HG03571 (cell line): ENCODE measurements at regions not wholly inside any gene's neighbourhood (a gene's known extent, or its start where the extent isn't known, plus 50 kb on each side); places are given as distances from the start of the nearest gene placed in this dataset.

Experiments used
- ATAC-seq: cut with Tn5 transposase; IDR thresholded peaks from one replicate; pipeline ENCODE4 v1.9.1; 2021; ENCODE audit not compliant: unreplicated experiment

DNA sequence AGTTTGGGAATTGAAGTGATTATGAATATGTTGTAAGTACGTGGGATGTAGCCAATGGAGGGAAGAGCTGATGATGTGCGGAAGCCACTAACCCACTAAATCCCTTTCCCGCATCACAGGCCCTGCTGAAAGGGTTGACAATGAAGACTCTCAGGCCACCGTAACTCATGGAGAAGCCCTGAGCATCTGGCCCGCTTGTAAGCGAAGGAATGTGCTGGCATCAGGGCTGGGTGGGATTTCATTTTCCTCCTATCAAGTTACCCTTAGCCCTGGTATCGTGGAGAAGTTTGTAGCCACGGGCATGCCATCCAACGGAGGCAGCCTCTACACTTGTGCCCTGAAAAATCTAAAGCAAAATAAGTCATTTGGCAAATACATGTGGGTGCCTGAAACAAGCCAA lies 355.0 kb downstream of the CDH26 start:
- ATAC-seq = no peak

DNA sequence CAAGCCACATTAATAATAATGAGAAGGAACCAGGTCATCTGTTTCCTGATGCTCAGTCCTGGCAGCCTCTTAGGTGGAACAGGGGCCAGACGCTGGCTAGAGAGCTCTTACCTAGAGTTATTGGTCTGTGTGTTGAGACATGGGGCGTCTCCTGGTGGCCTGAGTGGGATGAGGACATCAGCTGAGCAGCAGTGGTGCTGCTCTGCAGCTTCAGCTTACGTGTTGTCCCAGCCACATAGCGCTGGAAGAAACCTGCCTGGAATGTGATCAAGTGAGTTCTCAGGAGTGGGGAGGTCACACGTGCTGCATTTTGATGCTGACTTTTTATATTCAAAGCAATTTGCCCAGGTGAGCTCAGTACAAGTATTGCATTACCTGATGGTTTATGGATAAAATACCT lies 355.4 kb downstream of the CDH26 start:
- ATAC-seq = no peak

DNA sequence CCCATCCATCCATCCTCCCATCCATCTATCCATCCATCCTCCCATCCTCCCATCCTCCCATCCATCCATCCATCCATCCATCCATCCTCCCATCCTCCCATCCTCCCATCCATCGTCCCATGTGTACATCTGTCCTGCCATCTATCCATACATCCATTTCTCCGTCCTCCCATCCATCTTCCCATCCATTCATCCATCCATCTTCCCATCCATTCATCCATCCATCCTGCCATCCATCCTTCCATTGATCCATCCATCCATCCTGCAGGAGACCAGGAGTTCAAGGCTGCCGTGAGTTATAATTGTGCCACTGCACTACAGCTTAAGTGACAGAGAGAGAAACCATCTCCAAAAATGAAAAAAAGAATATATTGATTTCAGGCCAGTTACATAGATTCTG lies 356.5 kb downstream of the CDH26 start:
- ATAC-seq = no peak

DNA sequence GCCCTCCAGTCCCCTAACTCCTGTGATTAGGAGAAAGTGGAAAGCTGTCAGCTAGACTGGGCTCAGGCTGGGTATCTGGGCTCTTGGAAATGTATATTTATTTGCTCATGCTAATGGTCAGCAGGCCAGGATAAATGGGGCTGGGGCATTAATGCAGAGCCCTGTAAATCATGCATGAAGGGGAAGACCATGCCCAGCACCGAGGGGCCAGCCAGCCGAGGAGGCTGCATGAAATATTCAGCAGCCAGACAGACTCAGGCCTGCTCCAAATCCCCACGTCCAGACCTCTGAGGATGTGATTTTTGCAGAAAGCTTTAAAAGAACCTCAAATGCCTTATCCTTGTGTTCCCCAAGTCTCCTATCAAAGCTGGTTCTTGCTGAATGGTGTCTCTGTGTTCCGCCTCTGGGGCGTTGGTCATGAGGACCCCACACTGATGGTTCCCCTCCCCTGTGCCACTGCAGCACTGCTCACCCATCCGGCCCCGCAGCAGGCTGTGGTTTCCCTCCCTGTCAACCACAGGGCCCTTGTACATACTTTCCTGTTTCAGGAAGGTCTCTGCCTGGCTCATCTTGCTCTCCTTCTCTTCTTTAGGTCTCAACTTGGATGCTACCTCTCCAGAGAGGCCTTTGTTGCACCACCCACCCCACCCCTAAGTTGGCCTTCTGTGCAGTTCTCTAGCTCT lies 358.4 kb downstream of the CDH26 start:
- ATAC-seq = no peak

DNA sequence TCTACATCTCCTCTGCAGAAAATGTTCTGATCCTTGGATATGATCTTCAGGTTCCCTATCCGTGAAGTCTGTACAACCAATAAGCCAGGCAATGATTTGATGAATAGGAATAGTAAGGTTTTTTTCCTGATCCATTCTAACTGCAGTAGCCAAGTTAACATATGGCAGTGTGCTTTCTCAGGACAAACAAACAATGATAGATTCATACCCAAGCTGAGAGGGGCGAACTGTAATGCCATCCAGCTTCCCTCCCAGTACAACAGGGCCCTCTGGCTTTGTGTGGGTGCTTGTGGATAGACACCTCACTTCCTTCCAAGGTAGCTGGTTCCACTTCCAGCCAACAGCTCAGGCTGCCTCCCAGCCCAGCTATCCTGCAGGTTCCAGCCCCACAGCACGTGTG lies 359.2 kb downstream of the CDH26 start:
- ATAC-seq = no peak

DNA sequence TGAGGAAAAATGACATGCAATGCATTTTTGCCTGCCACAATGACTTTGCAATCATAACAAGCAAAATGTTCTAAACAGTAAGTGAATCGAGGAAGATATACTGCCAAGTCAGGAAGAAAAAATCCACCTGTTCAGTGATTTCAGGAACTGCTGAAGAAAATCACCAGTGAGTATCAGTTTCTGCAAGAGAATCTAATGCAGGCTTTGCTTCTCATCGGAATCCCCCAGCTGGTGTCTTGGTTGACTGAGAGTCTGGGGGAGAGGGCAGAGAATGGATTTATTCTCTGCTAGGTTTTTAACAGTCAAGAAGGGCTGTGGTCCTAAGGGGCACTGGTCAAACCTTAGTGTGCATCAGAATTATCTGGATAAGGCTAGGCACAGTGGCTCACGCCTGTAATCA lies 363.4 kb downstream of the CDH26 start:
- ATAC-seq = no peak

DNA sequence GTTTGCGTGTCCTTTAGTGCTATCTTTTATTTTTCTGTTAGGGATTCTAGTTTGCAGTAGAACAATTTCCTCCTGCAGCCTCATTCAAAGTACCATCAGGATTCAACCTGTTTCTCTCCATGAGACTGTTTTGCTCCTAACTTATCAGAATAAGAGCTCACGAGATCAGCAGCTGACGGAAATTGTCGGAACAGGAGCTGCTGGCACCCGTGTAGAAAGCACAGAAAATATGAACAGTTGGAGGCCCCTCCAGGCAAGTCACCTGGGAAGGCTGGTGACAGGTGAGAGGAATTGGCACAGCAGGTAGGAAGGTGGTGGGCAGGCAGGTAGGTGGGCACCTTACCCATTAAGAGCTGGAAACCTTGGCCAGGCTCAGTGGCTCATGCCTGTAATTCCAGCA lies 368.6 kb downstream of the CDH26 start:
- ATAC-seq = no peak

DNA sequence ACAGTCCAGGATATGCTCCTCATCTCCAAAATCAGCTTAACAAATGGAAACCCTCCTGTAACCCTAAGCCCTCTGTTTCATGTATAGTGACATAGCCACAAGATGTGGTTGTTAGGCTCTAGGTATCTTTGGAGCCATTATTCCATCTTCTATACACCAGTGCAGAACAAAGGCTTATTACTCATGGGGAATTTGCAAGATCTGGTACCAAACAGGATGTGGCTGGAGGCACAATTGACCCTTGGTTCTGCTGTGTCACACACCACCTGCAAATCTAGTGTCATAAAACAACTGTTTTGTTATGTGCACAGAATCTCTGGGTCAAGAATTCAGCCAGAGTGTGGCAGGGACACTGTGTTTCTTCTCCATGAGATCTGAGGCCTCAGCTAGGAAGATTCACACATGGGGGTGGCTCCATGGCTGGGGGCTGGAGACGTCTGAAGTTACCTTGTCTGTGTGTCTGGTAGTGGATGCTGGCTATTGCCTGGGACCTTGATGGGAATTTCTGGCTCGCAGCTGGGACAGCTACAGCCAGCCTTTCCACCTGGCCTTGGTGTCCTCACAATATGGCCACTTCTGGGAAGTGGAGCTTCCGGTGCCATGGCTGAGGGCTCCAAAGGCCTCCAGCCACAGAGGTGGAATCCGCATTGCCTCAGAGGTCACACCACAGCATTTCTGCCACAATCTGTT lies 369.9 kb downstream of the CDH26 start:
- no peak for ATAC-seq

DNA sequence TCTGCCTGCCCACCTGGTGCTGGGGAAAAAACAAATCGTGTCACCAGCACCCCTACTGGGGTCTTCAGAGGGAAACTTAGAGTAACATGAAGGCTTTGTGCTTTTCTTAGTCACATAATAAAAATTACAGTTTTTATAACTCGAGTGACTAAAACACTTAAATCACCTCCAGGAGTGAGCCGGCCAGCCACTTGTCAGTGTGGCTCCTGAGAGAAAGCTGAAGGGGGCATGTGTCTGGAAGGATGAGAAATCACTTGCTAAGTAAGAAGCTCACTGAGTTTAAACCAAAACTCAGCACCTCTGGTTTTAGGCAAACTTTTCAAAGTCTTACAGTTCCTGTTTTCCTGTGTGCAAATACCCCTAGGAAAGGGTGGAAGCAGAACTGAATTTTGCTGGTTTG lies 372.2 kb downstream of the CDH26 start:
- ATAC-seq = no peak

DNA sequence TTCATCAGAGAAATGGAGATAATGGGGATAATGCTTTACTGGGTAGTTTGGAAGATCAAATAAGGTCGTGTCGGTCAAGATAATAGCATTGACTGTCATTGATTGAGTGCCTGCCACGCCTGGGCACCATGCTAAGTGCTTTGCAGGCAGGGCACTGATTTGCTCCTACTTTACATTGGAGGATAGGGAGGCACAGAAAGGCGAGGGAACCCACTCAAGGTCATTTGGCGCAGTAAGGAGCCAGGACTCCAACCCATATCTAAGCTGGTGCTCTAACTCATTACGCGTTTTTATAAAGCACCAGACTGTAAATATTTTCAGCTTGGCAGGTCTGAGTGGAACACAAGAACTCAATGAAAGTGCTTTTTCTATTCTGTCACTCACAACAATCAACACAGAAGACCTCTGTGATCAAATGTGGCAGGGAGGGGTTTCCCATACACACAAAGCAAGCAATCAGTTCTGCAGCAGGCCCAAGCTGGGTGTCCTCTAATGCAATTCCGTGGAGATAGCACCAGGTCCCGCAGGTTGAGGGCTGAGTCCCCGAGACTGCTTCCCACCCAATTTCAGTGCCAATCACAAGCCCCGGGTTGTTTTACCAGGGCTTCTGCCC lies 373.6 kb downstream of the CDH26 start:
- ATAC-seq = no peak

DNA sequence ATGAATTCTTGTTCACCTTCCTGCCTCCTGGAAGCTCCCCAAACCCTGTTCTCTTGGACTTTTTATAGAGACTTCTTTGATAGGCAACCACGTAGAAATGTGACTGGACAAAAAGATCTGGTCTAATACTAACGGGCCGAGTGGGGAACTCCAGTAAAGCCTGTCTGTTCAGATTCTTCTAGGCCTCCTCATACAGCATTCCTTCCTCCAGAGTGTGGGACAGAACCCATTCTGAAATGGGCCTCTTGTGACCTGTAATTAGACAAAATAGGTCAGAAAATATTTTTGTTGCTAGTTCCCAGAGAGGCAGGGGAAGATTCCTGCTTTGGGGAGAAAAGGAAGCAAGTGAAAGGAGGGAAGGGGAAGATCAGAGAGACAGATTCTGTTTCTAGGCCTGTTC lies 374.3 kb downstream of the CDH26 start:
- no peak for ATAC-seq

DNA sequence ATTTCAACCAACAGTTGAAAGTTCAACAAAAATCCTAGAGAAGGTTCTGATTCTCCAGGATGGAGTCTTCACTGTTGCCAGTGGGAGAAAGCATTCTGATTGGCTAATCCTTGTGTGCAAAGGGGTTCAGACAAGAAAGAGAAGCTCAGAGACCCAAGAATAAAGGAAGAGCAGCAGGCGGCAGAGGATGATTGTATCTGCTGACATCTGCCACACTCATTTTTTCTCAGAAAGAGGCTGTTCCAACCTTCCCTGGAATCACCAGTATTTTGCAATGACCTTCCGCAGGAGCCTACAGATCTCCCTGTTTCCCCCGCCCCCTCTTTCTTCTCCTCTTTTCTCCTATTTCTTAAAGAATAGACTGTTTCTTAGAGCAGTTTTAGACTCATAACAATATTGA lies 376.7 kb downstream of the CDH26 start:
- ATAC-seq = no peak

DNA sequence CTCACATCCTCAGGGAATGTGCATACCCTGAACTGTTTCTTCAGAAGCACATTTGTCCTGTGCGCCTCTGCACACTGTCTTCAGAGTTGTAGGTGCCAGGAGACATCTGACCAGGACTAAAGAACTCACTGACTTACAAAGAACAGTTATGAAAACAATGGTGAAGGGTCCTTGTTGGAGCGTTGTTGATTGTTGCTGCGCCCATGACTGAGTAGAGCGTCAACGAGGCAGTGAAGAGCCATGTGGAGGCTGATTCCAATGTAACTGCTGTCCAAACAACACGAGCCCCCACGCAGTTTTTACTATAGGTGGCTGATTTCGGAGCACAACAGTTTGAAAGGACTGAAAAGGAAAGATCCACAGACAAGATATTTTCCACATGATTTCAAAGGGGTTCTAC lies 380.3 kb downstream of the CDH26 start:
- no peak for ATAC-seq

DNA sequence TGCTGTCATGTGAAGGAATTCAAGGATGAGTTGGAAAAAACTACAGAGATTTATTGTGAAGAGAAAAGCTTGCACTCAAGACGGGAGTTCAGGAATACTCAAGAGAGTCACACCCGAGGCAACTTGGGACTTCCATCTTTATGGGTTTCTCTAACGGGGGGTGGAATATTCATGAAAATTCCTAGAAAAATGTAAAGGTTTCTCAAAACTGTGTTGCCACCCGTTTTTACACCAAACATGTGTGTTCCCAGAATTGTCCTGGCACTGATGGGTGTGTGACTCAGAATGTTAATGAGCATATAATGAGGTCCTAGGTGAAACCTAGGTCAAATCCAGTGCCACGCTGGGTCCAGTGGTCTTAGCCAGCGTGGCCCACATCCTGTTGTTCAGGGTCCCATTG lies 381.5 kb downstream of the CDH26 start:
- no peak for ATAC-seq

DNA sequence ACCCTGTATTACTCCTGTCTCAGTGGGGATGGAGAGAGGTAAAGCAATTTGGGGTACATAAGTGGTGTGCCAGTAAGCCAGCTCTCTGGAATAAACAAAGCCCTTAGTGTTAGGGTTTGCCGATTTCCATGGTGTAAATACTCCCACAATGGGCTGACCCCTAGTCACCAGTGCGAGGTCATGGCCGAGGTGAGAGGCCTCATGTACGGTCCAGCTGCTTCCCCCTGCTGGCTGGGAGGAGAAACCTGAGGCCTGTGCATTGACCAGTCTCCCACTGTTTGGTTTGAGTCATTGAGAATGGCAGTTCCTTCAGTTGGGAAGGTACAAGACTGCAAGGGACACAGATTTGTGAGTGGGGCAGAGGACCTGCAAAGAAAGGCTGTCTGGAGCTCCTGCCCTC lies 382.0 kb downstream of the CDH26 start:
- ATAC-seq = no peak

DNA sequence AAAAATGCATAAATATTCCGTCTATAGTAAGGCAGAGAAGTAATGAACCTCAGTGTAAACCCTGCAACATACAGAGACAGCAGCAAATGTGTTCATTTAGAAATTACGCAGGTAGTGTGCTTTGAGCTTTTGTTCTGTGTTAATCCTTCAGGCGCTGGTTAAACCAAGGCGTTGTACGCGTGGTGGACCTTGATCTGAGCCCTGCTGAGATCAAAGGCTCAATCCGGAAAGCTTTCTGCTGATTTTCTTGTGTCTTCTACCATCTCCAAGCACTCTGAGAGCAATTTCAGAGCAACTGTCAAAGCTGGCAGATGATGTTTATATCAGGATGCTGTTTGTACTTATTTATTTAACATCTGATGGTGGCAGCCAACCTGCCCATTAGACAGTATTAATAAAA lies 382.8 kb downstream of the CDH26 start:
- no peak for ATAC-seq

DNA sequence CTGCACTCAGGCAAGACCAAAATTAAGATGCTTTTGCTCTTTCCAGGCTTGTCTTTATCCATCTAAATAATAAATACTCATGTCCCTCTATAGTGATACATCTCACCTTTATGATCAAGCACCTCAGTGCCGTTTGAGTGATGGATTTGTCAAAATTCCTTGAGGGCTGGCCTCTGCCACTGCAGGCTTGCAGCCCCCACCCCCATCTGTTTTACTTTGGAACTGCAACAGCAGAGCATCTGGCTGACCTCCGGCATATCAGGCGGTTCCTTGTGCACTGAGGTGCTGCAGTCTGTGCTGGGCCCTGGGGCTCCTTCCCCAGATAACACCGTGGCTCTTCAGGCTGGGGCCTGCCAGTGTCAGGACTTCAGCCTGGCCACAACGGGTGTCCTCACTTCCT lies 386.9 kb downstream of the CDH26 start:
- ATAC-seq = no peak

DNA sequence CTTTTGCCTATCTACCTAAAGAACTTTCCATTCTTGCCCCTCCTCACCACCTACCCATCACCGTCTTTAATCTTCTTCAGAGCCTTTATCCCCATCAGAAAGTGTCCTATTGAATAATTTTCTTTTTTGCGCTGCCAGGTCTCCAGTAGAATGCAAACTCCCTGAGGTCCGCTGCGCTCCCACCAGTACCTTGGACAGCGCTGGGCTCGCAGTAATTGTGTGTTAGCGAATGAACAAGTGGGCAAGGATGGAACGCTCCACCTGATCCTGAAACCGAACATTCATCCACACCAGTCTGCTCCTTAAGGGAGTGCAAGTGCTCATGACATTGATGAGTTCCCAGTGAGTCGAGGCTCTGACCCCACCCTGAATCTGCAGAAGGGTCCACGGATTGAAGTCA lies 391.2 kb downstream of the CDH26 start:
- no peak for ATAC-seq

DNA sequence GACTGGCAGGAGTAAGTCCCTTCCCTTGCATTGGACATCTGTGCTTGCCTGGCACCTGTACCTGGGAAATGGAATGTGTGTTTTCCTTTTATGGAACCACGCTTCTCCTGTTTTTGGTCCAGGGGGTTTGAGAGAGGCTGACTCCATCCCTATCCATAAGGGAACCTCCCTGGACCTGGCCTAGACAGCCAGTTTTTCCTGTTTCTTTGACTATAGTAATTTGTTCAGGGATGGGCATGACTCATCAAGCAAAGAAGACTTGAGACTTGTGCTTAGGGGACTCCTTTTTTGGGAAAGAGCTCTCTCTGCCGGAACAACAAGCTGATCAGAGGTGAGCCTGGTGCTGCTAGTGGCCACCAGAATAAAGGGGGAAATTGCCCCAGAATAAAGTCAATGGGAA lies 393.8 kb downstream of the CDH26 start:
- ATAC-seq = no peak

DNA sequence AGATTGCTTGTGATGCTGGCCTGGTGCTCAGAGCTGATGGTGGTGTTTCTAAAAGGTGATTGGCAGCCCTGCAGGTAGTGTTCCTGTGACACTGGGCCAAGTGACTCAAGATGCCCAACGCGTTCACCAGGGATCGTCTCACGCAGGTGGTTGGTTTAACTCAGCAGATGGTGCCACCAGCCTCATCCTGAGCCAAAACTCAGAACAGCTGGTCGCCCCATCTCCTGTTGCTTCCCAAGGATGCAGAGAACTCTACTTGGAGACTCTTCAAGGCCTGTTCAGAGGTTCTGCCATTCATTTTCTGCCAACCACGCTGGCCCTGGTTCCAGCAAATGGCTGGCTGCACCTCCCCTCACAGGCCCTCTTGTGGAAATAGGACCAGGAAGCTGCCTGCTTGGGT lies 394.4 kb downstream of the CDH26 start:
- ATAC-seq = no peak

DNA sequence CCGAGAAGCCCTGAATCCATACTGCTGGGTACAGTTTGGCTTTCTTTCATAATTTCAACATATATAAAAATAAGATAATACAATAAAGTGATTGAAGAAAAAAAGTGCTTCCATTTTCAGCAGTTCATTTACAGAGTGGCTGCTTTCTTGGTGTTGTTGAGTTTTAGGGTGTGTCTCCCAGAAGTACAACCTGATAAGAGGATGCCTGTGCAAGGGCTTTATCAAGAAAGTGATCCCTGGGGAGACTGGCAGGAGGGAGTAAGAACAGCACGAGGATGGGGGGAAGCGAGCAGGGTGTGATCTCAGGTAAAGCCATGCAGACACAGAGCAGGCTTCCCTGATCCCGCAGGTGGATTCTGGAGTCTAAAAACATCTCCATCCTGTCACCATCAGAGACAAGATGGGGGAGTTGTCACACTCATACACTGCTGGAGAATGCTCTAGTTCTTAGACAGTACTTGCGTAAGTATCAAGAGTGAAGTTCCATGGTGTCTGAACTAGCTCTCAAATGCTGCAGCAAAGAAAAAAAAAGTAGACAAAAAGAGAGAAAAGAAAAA lies 395.9 kb downstream of the CDH26 start:
- no peak for ATAC-seq

DNA sequence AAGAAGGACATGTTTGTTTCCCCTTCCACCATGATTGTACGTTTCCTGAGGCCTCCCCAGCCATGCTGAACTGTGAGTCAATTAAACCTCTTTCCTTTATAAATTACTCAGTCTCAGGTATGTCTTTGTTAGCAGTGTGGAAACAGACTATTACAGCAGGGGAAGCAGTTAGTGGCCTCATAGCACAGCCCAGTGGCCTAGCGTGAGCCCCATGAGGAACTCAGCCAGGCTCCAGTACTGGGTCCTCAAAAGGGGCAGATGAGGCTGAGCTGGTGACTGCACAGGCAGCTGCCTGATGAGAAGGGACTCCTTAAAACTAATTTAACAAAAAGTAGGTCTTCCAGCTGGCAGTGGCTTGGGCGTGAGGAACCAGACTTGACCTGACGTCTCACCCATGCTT lies 399.9 kb downstream of the CDH26 start:
- ATAC-seq = no peak
